ENCODE measurements at regions not wholly inside any gene's neighbourhood (a gene's known extent, or its start where the extent isn't known, plus 50 kb on each side); places are given as distances from the start of the nearest gene placed in this dataset.

GRCh38 chr13:109840893-109841287 is 54.5 kb upstream of the IRS2 start:
- no peak for TF ChIP-seq CTCF (conservative IDR thresholded peaks at IDR 0.05 in 1 of 2, IDR thresholded peaks at IDR 0.05 in 1 of 2; ENCODE audit: extremely low read depth in 1 of 2, insufficient read depth in 1 of 2, low read depth in 1 of 2, low read length in 2 of 2)
- no peak for TF ChIP-seq EZH2 (IDR thresholded peaks at IDR 0.05; ENCODE audit: borderline replicate concordance, low read length)
